GM18519 (cell line): ENCODE measurements at regions not wholly inside any gene's neighbourhood (a gene's known extent, or its start where the extent isn't known, plus 50 kb on each side); places are given as distances from the start of the nearest gene placed in this dataset.

Source experiments
- ATAC-seq: cut with Tn5 transposase; IDR thresholded peaks from one replicate; pipeline ENCODE4 v1.9.1; 2021; ENCODE audit warnings: mild to moderate bottlenecking, moderate library complexity; ENCODE audit not compliant: unreplicated experiment, low FRiP score

- no peak for ATAC-seq
Observed at GRCh38 chr11:114857281-114857680, 179.0 kb downstream of the NXPE2 start.

GRCh38 chr11:114864896-114865295 is 186.6 kb downstream of the NXPE2 start:
- ATAC-seq = no peak

GRCh38 chr11:114876234-114876633 is 197.9 kb downstream of the NXPE2 start:
- ATAC-seq = no peak

- no peak for ATAC-seq
Observed at GRCh38 chr11:114877976-114878375, 199.6 kb downstream of the NXPE2 start.

- no peak for ATAC-seq
Observed at GRCh38 chr11:114880442-114880841, 202.1 kb downstream of the NXPE2 start.

- no peak for ATAC-seq
Observed at GRCh38 chr11:114883472-114883871, 205.1 kb downstream of the NXPE2 start.

GRCh38 chr11:114886644-114887265 is 208.4 kb downstream of the NXPE2 start:
- no peak for ATAC-seq

- no peak for ATAC-seq
Observed at GRCh38 chr11:114889594-114890011, 211.3 kb downstream of the NXPE2 start.

- ATAC-seq = no peak
Observed at GRCh38 chr11:114890038-114890437, 211.7 kb downstream of the NXPE2 start.

- no peak for ATAC-seq
Observed at GRCh38 chr11:114891911-114892310, 213.6 kb downstream of the NXPE2 start.

GRCh38 chr11:114892381-114893197 is 214.3 kb downstream of the NXPE2 start:
- no peak for ATAC-seq

GRCh38 chr11:114893329-114893728 is 215.0 kb downstream of the NXPE2 start:
- no peak for ATAC-seq

GRCh38 chr11:114896594-114896993 is 218.3 kb downstream of the NXPE2 start:
- no peak for ATAC-seq

- no peak for ATAC-seq
Observed at GRCh38 chr11:114909866-114910265, 231.5 kb downstream of the NXPE2 start.

GRCh38 chr11:114912826-114913225 is 234.5 kb downstream of the NXPE2 start:
- peak; percentile 65 for ATAC-seq

- no peak for ATAC-seq
Observed at GRCh38 chr11:114914231-114915005, 236.1 kb downstream of the NXPE2 start.

GRCh38 chr11:114915871-114916805 is 237.8 kb downstream of the NXPE2 start:
- no peak for ATAC-seq

GRCh38 chr11:114918286-114918685 is 240.0 kb downstream of the NXPE2 start:
- no peak for ATAC-seq

- no peak for ATAC-seq
Observed at GRCh38 chr11:114921697-114922096, 243.4 kb downstream of the NXPE2 start.

GRCh38 chr11:114924042-114924441 is 245.7 kb downstream of the NXPE2 start:
- no peak for ATAC-seq
